Parathyroid adenoma (tissue), 2 donors: ENCODE measurements at regions not wholly inside any gene's neighbourhood (a gene's known extent, or its start where the extent isn't known, plus 50 kb on each side); places are given as distances from the start of the nearest gene placed in this dataset.

Source experiments
- H2AFZ ChIP-seq: fragments of 300-600 bp; sonication (generic); one replicate; pipeline ENCODE4 v1.7.0; 2017; ENCODE audit warnings: antibody characterized with exemption, mild to moderate bottlenecking
- H3K27ac ChIP-seq: fragments of 300-600 bp; sonication (generic); one replicate; pipeline ENCODE4 v1.7.0; 2017
- H3K27me3 ChIP-seq: fragments of 300-600 bp; sonication (generic); one replicate; pipeline ENCODE4 v1.7.0; 2017; ENCODE audit warnings: low read length; ENCODE audit not compliant: control insufficient read depth, insufficient read depth
- H3K36me3 ChIP-seq: fragments of 300-600 bp; sonication (generic); one replicate; pipeline ENCODE4 v1.7.0; 2017; ENCODE audit warnings: low read length; ENCODE audit not compliant: control insufficient read depth, insufficient read depth
- H3K4me1 ChIP-seq: fragments of 300-600 bp; sonication (generic); one replicate; pipeline ENCODE4 v1.7.0; 2017; ENCODE audit warnings: control low read depth
- H3K4me2 ChIP-seq: fragments of 300-600 bp; sonication (generic); one replicate; pipeline ENCODE4 v1.7.0; 2017; ENCODE audit warnings: low read length
- H3K4me3 ChIP-seq: fragments of 300-600 bp; sonication (generic); one replicate; pipeline ENCODE4 v1.7.0; 2017; ENCODE audit warnings: low read depth, low read length
- H3K79me2 ChIP-seq: fragments of 300-600 bp; sonication (generic); one replicate; pipeline ENCODE4 v1.7.0; 2017; ENCODE audit warnings: control low read depth
- H3K9ac ChIP-seq: fragments of 300-600 bp; sonication (generic); one replicate; pipeline ENCODE4 v1.7.0; 2017; ENCODE audit warnings: mild to moderate bottlenecking
- H3K9me3 ChIP-seq: fragments of 300-600 bp; sonication (generic); one replicate; pipeline ENCODE4 v1.7.0; 2017; ENCODE audit warnings: low read length; ENCODE audit not compliant: control insufficient read depth
- CTCF ChIP-seq: fragments of 300-600 bp; sonication (generic); IDR thresholded peaks from one replicate; pipeline ENCODE4 v1.7.0; 2017; ENCODE audit warnings: antibody characterized with exemption, mild to moderate bottlenecking
- donor health status: primary hyperparathyroidism.

- TF ChIP-seq CTCF, result no peak
- H3K9ac ChIP-seq, result no peak overlapping the region
- no peaks in the 10 kb centered on the region for H3K4me1 ChIP-seq
- no peaks in the 10 kb centered on the region for H3K9me3 ChIP-seq
- H3K79me2 ChIP-seq, result no peaks in the 10 kb centered on the region
- H3K27ac ChIP-seq, result no peak overlapping the region
- no peaks in the 10 kb centered on the region for H3K36me3 ChIP-seq
- no peak overlapping the region for H2AFZ ChIP-seq
- H3K4me3 ChIP-seq, result no peak overlapping the region
- H3K4me2 ChIP-seq, result no peak overlapping the region
- no peaks in the 10 kb centered on the region for H3K27me3 ChIP-seq
Observed at GRCh38 chr3:72049300-72049699, 264.4 kb upstream of the PROK2 start.

- Histone ChIP-seq H3K27ac (no peak overlapping the region), H3K79me2 (no peaks in the 10 kb centered on the region), H3K36me3 (no peaks in the 10 kb centered on the region), H3K27me3 (no peaks in the 10 kb centered on the region), H3K9me3 (no peaks in the 10 kb centered on the region), H3K4me1 (no peaks in the 10 kb centered on the region), H3K4me2 (no peak overlapping the region), H3K9ac (no peak overlapping the region), H3K4me3 (no peak overlapping the region), H2AFZ (no peak overlapping the region)
- TF ChIP-seq CTCF, result no peak
Observed at GRCh38 chr3:72048873-72049272, 263.9 kb upstream of the PROK2 start.

GRCh38 chr3:72047221-72047871 is 262.4 kb upstream of the PROK2 start:
- Histone ChIP-seq H2AFZ (no peak overlapping the region), H3K36me3 (no peaks in the 10 kb centered on the region), H3K27ac (no peak overlapping the region), H3K27me3 (no peaks in the 10 kb centered on the region), H3K4me1 (no peaks in the 10 kb centered on the region), H3K79me2 (no peaks in the 10 kb centered on the region), H3K9me3 (no peaks in the 10 kb centered on the region), H3K4me2 (no peak overlapping the region), H3K4me3 (no peak overlapping the region), H3K9ac (no peak overlapping the region)
- no peak for TF ChIP-seq CTCF

GRCh38 chr3:72044231-72044855 is 259.4 kb upstream of the PROK2 start:
- Histone ChIP-seq H3K9ac (no peak overlapping the region), H2AFZ (no peak overlapping the region), H3K4me3 (no peak overlapping the region), H3K4me1 (no peaks in the 10 kb centered on the region), H3K79me2 (no peaks in the 10 kb centered on the region), H3K36me3 (no peaks in the 10 kb centered on the region), H3K9me3 (no peaks in the 10 kb centered on the region), H3K27me3 (no peaks in the 10 kb centered on the region), H3K27ac (no peak overlapping the region), H3K4me2 (no peak overlapping the region)
- no peak for TF ChIP-seq CTCF
